ENCODE measurements at regions not wholly inside any gene's neighbourhood (a gene's known extent, or its start where the extent isn't known, plus 50 kb on each side); places are given as distances from the start of the nearest gene placed in this dataset.

DNA sequence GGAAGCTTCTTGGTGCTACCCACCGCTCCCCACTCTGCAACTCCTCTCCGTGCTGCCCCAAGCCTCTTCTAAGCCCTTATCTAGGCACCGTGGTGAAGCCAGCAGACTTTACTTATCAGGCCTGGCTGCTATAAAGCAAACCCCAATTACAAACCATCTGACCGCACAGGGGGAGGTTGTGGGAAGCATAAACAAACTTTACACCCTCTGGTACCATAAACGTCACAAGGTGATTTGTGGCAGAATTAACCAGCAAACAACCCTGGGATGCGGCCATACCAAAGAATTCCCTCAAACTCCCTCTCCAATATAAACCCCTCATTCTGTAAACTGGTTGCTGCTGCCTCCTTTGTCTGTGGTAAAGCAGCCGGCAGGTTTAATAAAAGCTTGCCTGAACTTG lies 55.2 kb downstream of the MAGEC2 start:
- no peak for DNase-seq
- Mint-ChIP-seq H3K4me1 (ENCODE audit: low read depth) (no peaks in the 10 kb centered on the region), H3K27ac (no peak overlapping the region), H3K4me3 (no peak overlapping the region), H3K9me3 (peaks cover 3% of the 10 kb centered on the region), H3K27me3 (no peaks in the 10 kb centered on the region), H3K36me3 (ENCODE audit: low read depth) (no peaks in the 10 kb centered on the region)
- ChIA-PET POLR2A (no interaction called here), CTCF (no interaction called here)
- intact Hi-C loops (cut with micrococcal nuclease) = no loop called here
- TF ChIP-seq, protein P1, sequence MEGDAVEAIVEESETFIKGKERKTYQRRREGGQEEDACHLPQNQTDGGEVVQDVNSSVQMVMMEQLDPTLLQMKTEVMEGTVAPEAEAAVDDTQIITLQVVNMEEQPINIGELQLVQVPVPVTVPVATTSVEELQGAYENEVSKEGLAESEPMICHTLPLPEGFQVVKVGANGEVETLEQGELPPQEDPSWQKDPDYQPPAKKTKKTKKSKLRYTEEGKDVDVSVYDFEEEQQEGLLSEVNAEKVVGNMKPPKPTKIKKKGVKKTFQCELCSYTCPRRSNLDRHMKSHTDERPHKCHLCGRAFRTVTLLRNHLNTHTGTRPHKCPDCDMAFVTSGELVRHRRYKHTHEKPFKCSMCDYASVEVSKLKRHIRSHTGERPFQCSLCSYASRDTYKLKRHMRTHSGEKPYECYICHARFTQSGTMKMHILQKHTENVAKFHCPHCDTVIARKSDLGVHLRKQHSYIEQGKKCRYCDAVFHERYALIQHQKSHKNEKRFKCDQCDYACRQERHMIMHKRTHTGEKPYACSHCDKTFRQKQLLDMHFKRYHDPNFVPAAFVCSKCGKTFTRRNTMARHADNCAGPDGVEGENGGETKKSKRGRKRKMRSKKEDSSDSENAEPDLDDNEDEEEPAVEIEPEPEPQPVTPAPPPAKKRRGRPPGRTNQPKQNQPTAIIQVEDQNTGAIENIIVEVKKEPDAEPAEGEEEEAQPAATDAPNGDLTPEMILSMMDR (IDR thresholded peaks at IDR 0.05) = no peak
- no peak for ATAC-seq

DNA sequence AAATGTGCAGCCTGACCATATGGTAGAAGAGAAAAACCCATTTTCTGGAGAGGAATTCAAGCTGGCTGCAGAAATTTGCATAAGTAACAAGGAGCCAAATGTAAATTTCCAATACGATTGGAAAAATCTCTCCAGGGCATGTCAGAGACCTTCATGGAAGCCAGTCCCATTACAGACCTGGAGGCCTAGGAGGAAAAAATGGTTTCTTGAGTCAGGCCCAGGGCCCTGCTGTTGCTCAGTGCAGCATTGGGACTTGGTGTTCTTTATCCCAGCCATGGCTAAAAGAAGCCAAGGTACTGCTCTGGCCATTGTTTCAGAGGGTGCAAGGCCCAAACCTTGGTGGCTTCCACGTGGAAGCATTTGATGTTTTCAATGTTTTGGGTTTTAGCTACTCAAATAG lies 70.6 kb downstream of the MAGEC2 start:
- H3K27me3 Mint-ChIP-seq = no peaks in the 10 kb centered on the region
- H3K9me3 Mint-ChIP-seq = no peaks in the 10 kb centered on the region
- ChIA-PET POLR2A (no interaction called here), CTCF (no interaction called here)
- H3K4me1 Mint-ChIP-seq (ENCODE audit: low read depth) = no peaks in the 10 kb centered on the region
- ATAC-seq (no peak), DNase-seq (no peak)
- intact Hi-C loops (cut with micrococcal nuclease) = no loop called here
- no peak overlapping the region for H3K4me3 Mint-ChIP-seq
- no peak overlapping the region for H3K27ac Mint-ChIP-seq
- TF ChIP-seq, protein P1 (IDR thresholded peaks at IDR 0.05) = no peak
- no peaks in the 10 kb centered on the region for H3K36me3 Mint-ChIP-seq (ENCODE audit: low read depth)

DNA sequence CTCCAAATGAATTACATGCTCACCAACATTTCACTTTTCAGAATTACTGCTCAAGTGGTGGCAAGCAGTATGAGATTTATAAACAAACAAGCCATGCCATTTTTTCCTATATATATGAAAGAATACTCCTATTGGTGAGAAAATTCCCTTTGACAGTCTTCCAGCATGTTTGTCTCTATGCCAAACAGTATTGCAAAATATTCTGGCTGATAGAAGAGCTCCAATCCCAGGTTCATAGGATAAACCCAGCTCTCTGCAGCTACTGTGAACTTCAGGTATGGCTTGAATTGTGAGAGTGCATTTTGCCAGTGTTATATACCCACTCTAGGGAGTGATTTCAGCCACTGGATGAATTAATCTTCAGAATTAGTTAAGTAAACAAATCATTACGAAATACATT lies 108.8 kb downstream of the MAGEC2 start:
- Mint-ChIP-seq H3K4me3 (no peak overlapping the region), H3K27me3 (no peaks in the 10 kb centered on the region), H3K4me1 (ENCODE audit: low read depth) (no peaks in the 10 kb centered on the region), H3K36me3 (ENCODE audit: low read depth) (no peaks in the 10 kb centered on the region), H3K27ac (no peak overlapping the region), H3K9me3 (no peaks in the 10 kb centered on the region)
- DNase-seq (no peak), ATAC-seq (no peak)
- TF ChIP-seq, protein P1 (IDR thresholded peaks at IDR 0.05) = no peak
- intact Hi-C loops (cut with micrococcal nuclease) = no loop called here
- CTCF ChIA-PET = no interaction called here
- POLR2A ChIA-PET = no interaction called here

DNA sequence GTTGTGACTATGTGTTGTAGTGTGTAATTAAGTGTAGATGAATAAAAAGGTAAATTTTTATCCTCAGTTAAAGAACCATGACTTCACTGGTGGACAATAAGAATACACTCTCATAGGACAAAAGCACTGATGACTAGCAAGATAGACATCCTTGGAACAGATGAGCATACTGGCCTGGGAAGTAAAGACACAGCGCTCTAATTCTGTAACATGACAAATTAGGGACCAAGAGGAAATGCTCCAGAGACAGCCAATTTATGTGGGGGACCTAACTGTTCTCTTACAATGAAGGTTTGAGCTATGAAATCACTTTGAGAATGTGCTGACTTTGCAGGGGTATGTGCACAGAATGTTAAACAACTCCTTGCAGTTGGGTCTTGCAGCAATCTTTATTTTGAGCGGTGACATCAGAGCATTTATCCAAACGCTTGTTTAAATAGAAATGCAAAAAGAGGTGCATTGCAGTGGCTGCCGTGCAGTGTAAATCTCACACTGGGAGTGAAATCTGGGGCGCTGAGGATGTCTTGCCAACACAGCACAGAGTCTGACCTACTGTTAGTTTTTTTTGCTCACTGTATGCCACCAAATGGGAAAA lies 109.3 kb downstream of the MAGEC2 start:
- Mint-ChIP-seq H3K4me1 (ENCODE audit: low read depth) (no peaks in the 10 kb centered on the region), H3K36me3 (ENCODE audit: low read depth) (no peaks in the 10 kb centered on the region), H3K4me3 (no peak overlapping the region), H3K9me3 (no peaks in the 10 kb centered on the region), H3K27ac (no peak overlapping the region), H3K27me3 (no peaks in the 10 kb centered on the region)
- intact Hi-C loops (cut with micrococcal nuclease) = no loop called here
- CTCF ChIA-PET = no interaction called here
- POLR2A ChIA-PET = no interaction called here
- TF ChIP-seq, protein P1 (IDR thresholded peaks at IDR 0.05) = no peak
- DNase-seq (no peak), ATAC-seq (no peak)

DNA sequence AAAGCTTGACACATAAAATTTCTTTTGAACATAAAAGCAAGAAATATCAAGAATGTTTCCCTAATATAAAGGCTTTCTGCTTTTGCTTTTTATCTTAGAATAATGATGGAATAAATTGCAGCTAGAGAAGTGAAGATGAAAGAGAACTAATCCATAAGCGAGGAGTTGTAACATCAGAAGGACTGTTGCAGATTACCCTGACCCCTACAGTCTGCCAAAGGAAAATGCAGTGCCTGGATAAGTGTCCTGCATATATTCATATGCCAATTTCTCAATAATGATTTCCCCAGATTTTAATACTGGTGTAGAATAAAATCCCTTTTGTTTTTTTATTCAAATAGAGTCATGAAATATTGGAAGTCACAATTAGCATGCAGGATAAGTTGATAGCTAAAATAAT lies 115.9 kb downstream of the MAGEC2 start:
- CTCF ChIA-PET = no interaction called here
- ATAC-seq (no peak), DNase-seq (no peak)
- Mint-ChIP-seq H3K4me1 (ENCODE audit: low read depth) (no peaks in the 10 kb centered on the region), H3K27me3 (no peaks in the 10 kb centered on the region), H3K9me3 (no peaks in the 10 kb centered on the region), H3K27ac (no peak overlapping the region), H3K36me3 (ENCODE audit: low read depth) (no peaks in the 10 kb centered on the region), H3K4me3 (no peak overlapping the region)
- TF ChIP-seq, protein P1 (IDR thresholded peaks at IDR 0.05) = no peak
- intact Hi-C loops (cut with micrococcal nuclease) = no loop called here
- POLR2A ChIA-PET = no interaction called here

Measured in activated CD8-positive, alpha-beta T cell treated with anti-CD3 and anti-CD28 coated beads for 36 hours (primary cell).